ENCODE measurements at regions not wholly inside any gene's neighbourhood (a gene's known extent, or its start where the extent isn't known, plus 50 kb on each side); places are given as distances from the start of the nearest gene placed in this dataset.

- TF ChIP-seq CTCF (IDR thresholded peaks at IDR 0.05) (no peak), POLR2A (IDR thresholded peaks at IDR 0.05) (no peak)
Measured at GRCh38 chr13:61765181-61765742, 349.6 kb upstream of the PCDH20 start.

Measured in ovary (tissue), 3 donors.